H1 (cell line): ENCODE measurements at regions not wholly inside any gene's neighbourhood (a gene's known extent, or its start where the extent isn't known, plus 50 kb on each side); places are given as distances from the start of the nearest gene placed in this dataset.

Experiments
- CTCF ChIA-PET: fragments of 300-600 bp; sonication (Branson Sonifier 250); formaldehyde crosslinking; loops from one replicate; lab custom pipeline; 2021; ENCODE audit not compliant: partially characterized antibody; lab: Charles Lee
- POLR2A ChIA-PET: fragments of 300-600 bp; sonication (Branson Sonifier 250); formaldehyde crosslinking; loops from one replicate; lab custom pipeline; 2021; ENCODE audit warnings: inconsistent platforms; ENCODE audit not compliant: partially characterized antibody; lab: Charles Lee
- DNase-seq, 2 experiments: peaks; one replicate each; pipeline versions ENCODE4 v3.0.0 to v3.0.0-alpha.2; 2010 to 2022; ENCODE audit warnings: low spot score in 2 of 2, low read depth in 1 of 2, mixed read lengths in 1 of 2
- FAIRE-seq: peaks from 2 replicates; lab custom pipeline; 2011; peaks lifted over from hg19 to GRCh38; lab: Jason Lieb, UNC
- H2AFZ ChIP-seq: 2 replicates; pipeline ENCODE4 v1.8.1; 2012; ENCODE audit warnings: low read length, inconsistent platforms
- H2AK5ac ChIP-seq: 2 replicates; pipeline ENCODE4 v1.6.1; 2013; ENCODE audit warnings: low read depth, low read length
- H2BK120ac ChIP-seq: replicated peaks from 2 replicates; pipeline ENCODE3; 2013; ENCODE audit warnings: low read depth, low read length, inconsistent platforms
- H2BK12ac ChIP-seq: 2 replicates; pipeline ENCODE4 v1.6.1; 2013; ENCODE audit warnings: low read depth, low read length
- H2BK15ac ChIP-seq: 2 replicates; pipeline ENCODE4 v1.6.1; 2013; ENCODE audit warnings: low read length
- H2BK20ac ChIP-seq: 2 replicates; pipeline ENCODE4 v1.6.1; 2013; ENCODE audit warnings: low read length
- H2BK5ac ChIP-seq: 2 replicates; pipeline ENCODE4 v1.6.1; 2013; ENCODE audit warnings: low read depth, low read length
- H3K14ac ChIP-seq: 2 replicates; pipeline ENCODE4 v1.6.1; 2013; ENCODE audit warnings: inconsistent platforms; ENCODE audit not compliant: insufficient read length
- H3K18ac ChIP-seq: 2 replicates; pipeline ENCODE4 v1.6.1; 2013; ENCODE audit warnings: low read length; ENCODE audit errors: extremely low read depth
- H3K23ac ChIP-seq: 2 replicates; pipeline ENCODE4 v1.6.1; 2013; ENCODE audit warnings: inconsistent platforms; ENCODE audit not compliant: insufficient read length
- H3K23me2 ChIP-seq: 2 replicates; pipeline ENCODE4 v1.6.1; 2013; ENCODE audit warnings: low read depth, low read length
- H3K27ac ChIP-seq: 2 replicates; pipeline ENCODE4 v1.6.1; 2011; ENCODE audit warnings: low read depth, low read length, inconsistent platforms
- H3K27me3 ChIP-seq, 4 experiments: replicated peaks in 1 of 4; 1 replicate in 1 of 4; 2 replicates in 3 of 4; pipeline versions ENCODE4 v1.6.1 to v1.8.1; 2011 to 2013; ENCODE audit warnings: low read length in 3 of 4, mild to moderate bottlenecking in 3 of 4, inconsistent platforms in 2 of 4, mixed read lengths in 2 of 4, moderate library complexity in 1 of 4; ENCODE audit not compliant: control insufficient read depth in 3 of 4, insufficient read depth in 3 of 4; ENCODE audit errors: extremely low read depth in 1 of 4
- H3K36me3 ChIP-seq, 4 experiments: 2 replicates each; pipeline versions ENCODE4 v1.6.1 to v1.8.1; 2011 to 2013; ENCODE audit warnings: mild to moderate bottlenecking in 4 of 4, low read length in 3 of 4, moderate library complexity in 2 of 4, control low read depth in 1 of 4, inconsistent platforms in 1 of 4; ENCODE audit not compliant: insufficient read depth in 4 of 4, control insufficient read depth in 2 of 4
- H3K4ac ChIP-seq: replicated peaks from 2 replicates; pipeline ENCODE3; 2013; ENCODE audit warnings: low read length, low read depth, mixed read lengths, inconsistent platforms; ENCODE audit not compliant: insufficient read length
- H3K4me1 ChIP-seq, 4 experiments: replicated peaks in 1 of 4; 1 replicate in 1 of 4; 2 replicates in 3 of 4; pipeline versions ENCODE4 v1.6.1 to v1.8.1; 2011 to 2013; ENCODE audit warnings: low read length in 3 of 4, inconsistent platforms in 2 of 4, mixed read lengths in 1 of 4; ENCODE audit not compliant: insufficient read depth in 4 of 4, control insufficient read depth in 3 of 4
- H3K4me2 ChIP-seq, 2 experiments: 2 replicates each; pipeline versions ENCODE4 v1.6.1 to v1.8.1; 2011 to 2013; ENCODE audit warnings: low read depth in 2 of 2, low read length in 2 of 2, control low read depth in 1 of 2, inconsistent platforms in 1 of 2, mild to moderate bottlenecking in 1 of 2; ENCODE audit not compliant: insufficient read depth in 1 of 2
- H3K4me3 ChIP-seq, 4 experiments: fragments of 200-600, 300-600 bp in 1 of 4; sonication (generic), shearing (Covaris generic), sonication (Bioruptor Twin) in 1 of 4; 2 replicates each; pipeline versions ENCODE4 v1.5.1 to v1.8.1; 2011 to 2016; ENCODE audit warnings: low read length in 4 of 4, low read depth in 3 of 4, control low read depth in 2 of 4, inconsistent platforms in 2 of 4, mild to moderate bottlenecking in 2 of 4, mixed read lengths in 1 of 4, moderate library complexity in 1 of 4; ENCODE audit not compliant: insufficient read depth in 2 of 4; ENCODE audit errors: extremely low read depth in 1 of 4
- H3K56ac ChIP-seq: replicated peaks from 2 replicates; pipeline ENCODE3; 2013; ENCODE audit warnings: low read depth, mild to moderate bottlenecking, mixed read lengths, low read length, inconsistent platforms; ENCODE audit not compliant: insufficient read length
- H3K79me1 ChIP-seq: 2 replicates; pipeline ENCODE4 v1.6.1; 2013; ENCODE audit warnings: low read depth, low read length, control low read depth
- H3K79me2 ChIP-seq, 2 experiments: 2 replicates each; pipeline versions ENCODE4 v1.6.1 to v1.8.1; 2012 to 2013; ENCODE audit warnings: low read length in 2 of 2, mild to moderate bottlenecking in 2 of 2, inconsistent platforms in 1 of 2; ENCODE audit not compliant: insufficient read depth in 2 of 2, control insufficient read depth in 1 of 2
- H3K9ac ChIP-seq, 4 experiments: replicated peaks in 1 of 4; 1 replicate in 1 of 4; 2 replicates in 3 of 4; pipeline versions ENCODE4 v1.6.1 to v1.8.1; 2011 to 2013; ENCODE audit warnings: low read depth in 3 of 4, low read length in 3 of 4, control low read depth in 2 of 4, mild to moderate bottlenecking in 2 of 4, moderate library complexity in 2 of 4, inconsistent platforms in 1 of 4; ENCODE audit errors: extremely low read depth in 1 of 4
- H3K9me3 ChIP-seq, 2 experiments: 2 replicates each; pipeline versions ENCODE4 v1.6.1 to v1.8.1; 2012 to 2013; ENCODE audit warnings: mild to moderate bottlenecking in 2 of 2, moderate library complexity in 2 of 2, control low read depth in 1 of 2, inconsistent platforms in 1 of 2, low read depth in 1 of 2, low read length in 1 of 2, mixed read lengths in 1 of 2; ENCODE audit not compliant: insufficient read depth in 2 of 2
- H4K20me1 ChIP-seq, 2 experiments: replicated peaks in 1 of 2; 2 replicates each; pipeline versions ENCODE3 to v1.8.1; 2011 to 2013; ENCODE audit warnings: inconsistent platforms in 2 of 2, low read length in 2 of 2, mild to moderate bottlenecking in 1 of 2; ENCODE audit not compliant: insufficient read depth in 2 of 2, control insufficient read depth in 1 of 2
- H4K5ac ChIP-seq: 2 replicates; pipeline ENCODE4 v1.6.1; 2013; ENCODE audit warnings: low read length, low read depth, mixed read lengths, inconsistent platforms; ENCODE audit not compliant: insufficient read length
- H4K8ac ChIP-seq: 2 replicates; pipeline ENCODE4 v1.8.0; 2013; ENCODE audit warnings: mild to moderate bottlenecking, moderate library complexity, low read length, inconsistent platforms; ENCODE audit not compliant: insufficient read depth; ENCODE audit errors: extremely low read depth
- H4K91ac ChIP-seq: replicated peaks from 2 replicates; pipeline ENCODE3; 2013; ENCODE audit warnings: low read length, mixed read lengths, inconsistent platforms; ENCODE audit not compliant: insufficient read length
- ATF3 ChIP-seq: IDR thresholded peaks from 2 replicates; pipeline ENCODE4 v1.6.1; 2011; ENCODE audit warnings: low read depth, mild to moderate bottlenecking, low read length; ENCODE audit not compliant: insufficient read depth
- BCL11A ChIP-seq, 2 experiments: IDR thresholded peaks; one replicate each; pipeline ENCODE4 v1.6.1; 2011; ENCODE audit warnings: low read depth in 2 of 2, low read length in 2 of 2, mild to moderate bottlenecking in 2 of 2
- BRCA1 ChIP-seq: IDR thresholded peaks from 2 replicates; pipeline ENCODE4 v1.6.1; 2012; ENCODE audit warnings: low read depth, low read length, improper control_type of control experiment
- CREB1 ChIP-seq: IDR thresholded peaks from 2 replicates; pipeline ENCODE4 v1.6.1; 2012; ENCODE audit warnings: inconsistent platforms
- JUND ChIP-seq: IDR thresholded peaks from 2 replicates; pipeline ENCODE4 v1.6.1; 2011; ENCODE audit warnings: mild to moderate bottlenecking, improper control_type of control experiment, low read length
- KDM4A ChIP-seq: IDR thresholded peaks from one replicate; pipeline ENCODE4 v1.7.1; 2012; ENCODE audit warnings: low read depth, mild to moderate bottlenecking, moderate library complexity, low read length, inconsistent platforms; ENCODE audit not compliant: severe bottlenecking
- RBBP5 ChIP-seq: IDR thresholded peaks from 2 replicates; pipeline ENCODE4 v1.7.1; 2012; ENCODE audit warnings: low read depth, mild to moderate bottlenecking, inconsistent platforms, low read length, moderate library complexity, borderline replicate concordance
- SAP30 ChIP-seq: fragments of 300-600 bp; sonication (generic); IDR thresholded peaks from 2 replicates; pipeline ENCODE4 v1.7.1; 2012; ENCODE audit warnings: low read length, moderate library complexity, mild to moderate bottlenecking, inconsistent platforms; ENCODE audit not compliant: insufficient read depth, insufficient replicate concordance
- whole genome bisulfite sequencing, 2 experiments: shearing (Covaris generic) in 1 of 2; methylation state at CpG; one replicate each; pipeline versions ENCODE4 v1.1.6 to v1.1.7; 2013 to 2015; ENCODE audit warnings: low lambda C conversion rate in 2 of 2, mixed read lengths in 2 of 2, inconsistent platforms in 1 of 2, low coverage in 1 of 2, missing lambda C conversion rate in 1 of 2; ENCODE audit not compliant: insufficient replicate concordance in 2 of 2, insufficient coverage in 1 of 2, insufficient read length in 1 of 2; ENCODE audit errors: extremely low coverage in 1 of 2, missing lambda C conversion rate in 1 of 2; 5-methylcytosine and 5-hydroxymethylcytosine counted together

GRCh38 chr17:63196772-63197335 lies 230.8 kb downstream of the TANC2 start:
- 92% methylated on average over 1 of the region's 1 CpG; no CpG with 5 or more reads in 1 of the 2 experiments for WGBS, 2 experiments
- no peak overlapping the region for H2AFZ ChIP-seq
- no peak overlapping the region for H3K4ac ChIP-seq
- no peaks in the 10 kb centered on the region for H3K4me1 ChIP-seq
- H3K23me2 ChIP-seq: no peaks in the 10 kb centered on the region
- H3K4me3 ChIP-seq: no peak overlapping the region
- no peak overlapping the region for H4K91ac ChIP-seq
- H2BK12ac ChIP-seq: no peak overlapping the region
- no peak overlapping the region for H2BK20ac ChIP-seq
- no peak overlapping the region for H3K9ac ChIP-seq
- H2BK120ac ChIP-seq: no peak overlapping the region
- no peak overlapping the region for H3K56ac ChIP-seq
- H3K36me3 ChIP-seq: no peaks in the 10 kb centered on the region
- no peaks in the 10 kb centered on the region for H3K27me3 ChIP-seq
- no peaks in the 10 kb centered on the region for H3K79me1 ChIP-seq
- no peaks in the 10 kb centered on the region for H4K20me1 ChIP-seq
- H3K18ac ChIP-seq: no peak overlapping the region
- no peaks in the 10 kb centered on the region for H3K79me2 ChIP-seq
- no peak overlapping the region for H2BK5ac ChIP-seq
- H3K23ac ChIP-seq: no peak overlapping the region
- FAIRE-seq: no peak
- H3K14ac ChIP-seq: no peak overlapping the region
- H2BK15ac ChIP-seq: no peak overlapping the region
- POLR2A ChIA-PET: no interaction called here
- no peak for DNase-seq
- CTCF ChIA-PET: interaction anchor here (1.0 to 1.2 kb wide), 2 partner anchors 25 to 210 kb away, joined by 3 read pairs; no protein-coding TSS in a partner anchor
- H4K5ac ChIP-seq: no peak overlapping the region
- no peak for TF ChIP-seq SAP30
- TF ChIP-seq RBBP5: no peak
- TF ChIP-seq ATF3: no peak
- TF ChIP-seq JUND: no peak
- TF ChIP-seq CREB1: no peak
- no peak for TF ChIP-seq KDM4A
- no peak for TF ChIP-seq BRCA1
- no peak for TF ChIP-seq BCL11A (IDR thresholded peaks at IDR 0.05; ENCODE audit: low read depth in 2 of 2, low read length in 2 of 2)
- no peak overlapping the region for H3K27ac ChIP-seq
- no peak overlapping the region for H3K4me2 ChIP-seq
- no peaks in the 10 kb centered on the region for H3K9me3 ChIP-seq
- no peak overlapping the region for H2AK5ac ChIP-seq
- H4K8ac ChIP-seq: no peak overlapping the region
